SIG-M5 treated with dmso at 0.1 percent for 504 hours (cell line): ENCODE measurements at regions not wholly inside any gene's neighbourhood (a gene's known extent, or its start where the extent isn't known, plus 50 kb on each side); places are given as distances from the start of the nearest gene placed in this dataset.
"Not testable (repeated sequence)": the region's sequence is repeated elsewhere in the genome, so short reads cannot be mapped to it uniquely, and the experiment has no call there.

Experiments
- DNase-seq: peaks from one replicate; lab custom pipeline; 2025; ENCODE audit not compliant: unreplicated experiment; lab: John Stamatoyannopoulos, UW

DNA sequence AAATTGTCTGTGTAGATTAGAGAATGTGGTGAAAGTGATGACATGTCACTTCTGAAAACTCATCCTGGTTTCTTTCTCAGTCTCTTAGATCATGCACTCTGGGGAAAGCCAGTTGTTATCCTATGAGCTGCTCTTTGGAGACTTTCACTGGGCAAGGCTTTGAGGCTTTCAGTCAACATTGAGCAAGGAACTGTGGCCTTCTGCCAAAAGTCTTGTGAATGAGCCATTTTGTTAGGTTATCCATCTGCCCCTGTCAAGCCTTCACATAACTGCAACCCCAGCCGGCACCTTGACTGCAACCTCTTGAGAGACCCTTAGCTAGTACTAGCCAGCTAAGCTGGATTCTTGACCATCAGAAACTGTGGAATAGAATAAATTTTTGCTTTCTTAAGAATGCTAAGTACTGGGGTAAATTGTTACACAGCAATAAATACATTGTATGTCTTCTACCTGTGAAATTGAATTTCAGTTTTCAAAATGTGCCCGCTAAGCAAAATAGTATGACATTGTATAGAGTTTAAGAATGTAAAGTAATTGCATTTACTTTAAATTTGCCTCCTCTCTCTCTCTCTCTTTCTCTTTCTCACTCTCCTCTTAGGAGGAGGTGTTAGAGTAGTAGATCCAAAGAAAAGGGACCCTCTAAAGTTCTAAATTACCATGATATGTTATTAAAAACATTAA, 1273.0 kb downstream of the RAPGEF2 start:
- DNase-seq = no peak

DNA sequence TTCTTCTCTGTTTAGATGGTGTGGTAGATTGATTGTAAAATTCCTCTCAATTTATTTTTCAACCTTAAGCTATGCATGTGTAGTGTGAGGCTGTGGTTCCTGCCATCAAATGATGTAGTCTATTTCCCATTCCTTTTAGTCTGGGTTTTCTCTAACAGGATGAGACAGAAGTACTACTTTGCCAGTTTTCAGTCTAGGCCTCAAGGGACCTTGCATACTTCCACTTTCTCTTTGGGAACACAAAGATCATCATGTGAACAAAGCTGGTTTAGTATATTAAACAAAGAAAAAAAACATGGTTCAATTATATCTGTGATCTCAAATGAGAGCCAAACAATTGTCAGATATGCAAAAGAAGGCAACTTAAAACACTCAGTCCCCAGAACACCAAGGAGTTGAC, 1284.0 kb downstream of the RAPGEF2 start:
- DNase-seq = no peak

DNA sequence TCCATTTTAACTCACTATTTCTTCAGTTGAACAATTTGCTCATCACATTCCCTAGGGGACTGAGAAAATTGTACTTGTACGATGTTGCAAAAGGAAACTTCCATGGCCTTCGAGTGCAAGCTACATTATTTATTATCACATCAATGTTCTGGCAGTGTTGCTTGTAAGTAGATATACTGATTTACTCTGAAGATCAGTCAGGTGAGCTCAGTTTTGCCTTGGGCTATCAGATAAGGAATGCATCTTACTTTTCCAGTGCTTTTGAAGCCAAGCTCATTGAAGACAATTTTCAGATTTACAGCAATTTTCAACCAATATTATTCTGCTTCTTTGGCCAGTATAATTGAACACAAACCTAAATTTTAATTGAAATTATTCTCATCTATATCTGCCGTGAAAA, 1296.9 kb downstream of the RAPGEF2 start:
- no peak for DNase-seq

DNA sequence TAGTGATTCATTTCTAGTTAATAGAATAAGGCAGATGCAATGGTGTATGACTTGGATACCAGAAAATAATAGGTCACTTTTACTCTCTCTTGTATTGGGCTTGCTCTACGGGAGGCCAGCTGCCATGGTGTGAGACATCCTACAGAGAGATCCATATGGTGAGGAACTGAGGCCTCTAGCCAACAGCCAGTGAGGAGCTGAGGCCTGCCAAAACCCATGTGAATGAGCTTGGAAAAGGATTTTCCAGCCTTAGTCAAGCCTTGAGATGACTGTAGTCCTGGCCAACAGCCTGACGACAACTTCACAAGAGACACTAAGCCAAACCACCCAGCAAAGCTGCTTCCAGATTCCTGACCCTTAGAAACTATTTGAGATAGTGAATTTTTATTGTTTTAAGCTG, 1300.2 kb downstream of the RAPGEF2 start:
- DNase-seq = no peak

DNA sequence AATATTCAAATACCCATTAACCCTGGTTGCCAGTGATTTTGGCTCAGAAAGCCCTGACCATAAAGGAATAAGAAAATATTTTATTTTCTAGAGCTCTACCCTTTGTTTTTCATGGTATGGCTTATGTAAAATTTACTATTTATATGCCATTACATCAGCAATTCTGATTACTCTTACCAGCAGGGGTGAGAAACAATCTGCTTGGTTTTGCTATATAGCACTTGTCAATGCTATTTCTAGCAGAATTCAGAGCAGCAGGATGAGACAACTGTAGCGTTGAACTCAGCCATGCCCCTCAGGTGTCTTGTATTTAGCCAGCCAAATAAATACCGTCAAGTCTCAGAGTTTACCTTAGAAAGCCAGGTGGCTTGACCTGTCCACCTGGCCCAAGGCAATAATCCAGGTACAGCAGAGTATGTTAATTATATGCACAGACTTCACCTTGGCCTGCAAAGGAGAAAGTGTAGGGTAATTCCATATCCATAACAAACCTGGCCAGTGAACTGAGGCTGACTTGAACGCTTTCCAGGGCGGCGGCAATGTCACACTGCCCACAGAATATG, 1303.5 kb downstream of the RAPGEF2 start:
- no peak for DNase-seq

DNA sequence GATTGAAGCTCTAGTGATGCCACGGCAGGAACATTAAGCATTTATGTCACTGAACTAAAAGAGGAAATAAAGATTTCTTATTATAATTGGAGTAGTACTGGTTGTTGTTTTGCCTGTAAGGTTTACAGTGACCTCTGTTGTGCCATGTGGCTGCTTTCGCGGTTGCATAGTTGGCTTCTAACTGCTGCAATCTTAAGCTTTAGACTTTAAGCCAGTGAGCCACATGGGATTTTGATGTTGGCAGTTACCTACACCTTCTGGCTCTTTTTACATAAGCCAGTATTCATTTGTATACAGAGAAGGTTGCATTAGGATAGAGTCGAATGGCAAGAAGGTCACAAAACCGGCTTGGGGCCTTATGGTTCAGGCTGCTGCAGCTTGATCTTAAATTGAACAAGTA, 1311.6 kb downstream of the RAPGEF2 start:
- DNase-seq = no peak

DNA sequence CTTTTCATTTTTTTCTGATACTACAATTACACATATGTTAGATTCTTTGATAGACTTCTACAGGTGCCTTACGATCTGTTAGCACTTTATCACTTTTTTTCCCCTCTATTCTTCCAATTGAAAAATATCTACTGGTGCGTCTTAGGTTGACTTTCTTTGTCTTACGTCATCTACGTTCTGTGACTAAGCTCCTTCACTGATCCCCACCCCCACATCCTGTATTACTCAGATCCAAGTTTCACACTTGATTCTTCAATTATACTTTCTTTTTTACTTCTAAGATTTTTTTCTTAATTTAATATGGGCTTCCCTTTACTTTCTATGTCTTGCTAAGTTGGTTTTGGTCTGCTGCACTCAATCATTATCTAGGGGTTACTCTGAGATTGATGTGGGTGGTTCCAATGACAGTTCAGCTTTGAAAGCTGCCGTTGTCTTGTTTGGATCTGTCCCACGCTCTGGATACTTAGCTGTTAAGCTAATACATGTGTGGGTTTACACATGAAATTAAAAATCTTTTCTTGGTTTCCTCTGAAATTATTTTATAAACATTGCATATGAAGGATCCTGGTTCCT, 1321.1 kb downstream of the RAPGEF2 start:
- DNase-seq = peak; percentile 4

DNA sequence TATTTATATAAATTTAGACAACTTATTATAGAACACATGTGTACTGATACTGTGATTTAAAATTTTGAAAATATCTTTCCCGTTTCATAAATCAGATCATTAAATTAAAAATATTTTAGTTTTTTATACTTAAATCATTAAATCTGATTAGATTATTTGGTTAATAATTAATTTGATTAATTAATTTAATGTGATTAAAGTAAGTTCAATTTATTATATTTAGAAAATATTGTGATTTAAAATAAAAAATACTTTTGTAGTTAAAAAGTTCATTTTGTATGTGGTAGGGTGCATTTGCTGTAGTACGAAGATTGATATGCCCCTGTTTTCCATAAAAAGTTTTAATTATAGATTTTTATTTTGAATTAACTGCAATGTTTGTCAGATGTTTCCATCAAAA, 1323.4 kb downstream of the RAPGEF2 start:
- no peak for DNase-seq

DNA sequence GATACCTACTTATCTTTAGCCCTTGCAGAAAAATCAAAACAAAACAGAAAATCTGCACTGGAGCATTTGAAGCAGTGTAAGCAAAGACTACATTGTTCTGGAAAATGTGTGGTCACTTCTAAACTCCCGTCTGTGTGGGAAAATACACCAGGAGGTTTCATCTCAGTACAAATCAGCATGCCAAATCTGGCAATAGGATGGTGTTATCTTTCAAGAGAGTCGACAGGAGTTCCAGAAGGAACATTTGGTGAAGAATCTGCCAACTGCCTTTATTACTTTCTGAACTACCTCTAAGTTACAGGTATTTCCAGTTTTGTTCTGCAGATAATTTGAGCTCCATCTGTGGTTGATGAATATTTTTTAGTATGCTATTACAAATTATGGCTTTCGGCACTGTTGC, 1348.0 kb downstream of the RAPGEF2 start:
- no peak for DNase-seq

DNA sequence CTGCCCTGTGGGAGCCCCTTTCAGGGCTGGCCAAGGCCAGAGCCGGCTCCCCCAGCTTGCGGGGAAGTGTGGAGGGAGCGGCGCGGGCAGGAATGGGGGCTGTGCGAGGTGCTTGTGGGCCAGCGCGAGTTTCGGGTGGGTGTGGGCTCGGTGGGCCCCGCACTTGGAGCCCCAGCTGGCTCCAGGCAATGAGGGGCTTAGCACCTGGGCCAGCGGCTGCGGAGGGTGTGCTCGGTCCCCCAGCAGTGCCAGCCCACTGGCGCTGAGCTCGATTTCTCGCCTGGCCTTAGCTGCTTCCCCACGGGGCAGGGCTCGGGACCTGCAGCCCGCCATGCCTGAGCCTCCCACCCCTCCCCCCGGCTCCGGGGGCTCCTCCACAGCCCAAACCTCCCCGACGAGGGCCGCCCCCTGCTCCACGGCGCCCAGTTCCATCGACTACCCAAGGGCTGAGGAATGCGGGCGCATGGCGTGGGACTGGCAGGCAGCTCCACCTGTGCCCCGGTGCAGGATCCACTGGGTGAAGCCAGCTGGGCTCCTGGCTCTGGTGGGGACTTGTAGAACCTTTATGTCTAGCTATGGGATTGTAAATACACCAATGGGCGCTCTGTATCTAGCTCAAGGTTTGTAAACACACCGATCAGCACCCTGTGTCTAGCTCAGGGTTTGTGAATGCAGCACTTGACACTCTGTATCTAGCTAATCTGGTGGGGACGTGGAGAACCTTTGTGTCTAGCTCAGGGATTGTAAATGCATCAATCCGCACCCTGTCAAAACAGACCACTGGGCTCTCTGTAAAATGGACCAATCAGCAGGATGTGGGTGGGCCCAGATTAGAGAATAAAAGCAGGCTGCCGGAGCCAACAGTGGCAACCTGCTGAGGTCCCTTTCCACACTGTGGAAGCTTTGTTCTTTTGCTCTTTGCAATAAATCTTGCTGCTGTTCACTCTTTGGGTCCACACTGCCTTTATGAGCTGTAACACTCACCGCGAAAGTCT, 1379.1 kb downstream of the RAPGEF2 start:
- not testable (repeated sequence) for DNase-seq

DNA sequence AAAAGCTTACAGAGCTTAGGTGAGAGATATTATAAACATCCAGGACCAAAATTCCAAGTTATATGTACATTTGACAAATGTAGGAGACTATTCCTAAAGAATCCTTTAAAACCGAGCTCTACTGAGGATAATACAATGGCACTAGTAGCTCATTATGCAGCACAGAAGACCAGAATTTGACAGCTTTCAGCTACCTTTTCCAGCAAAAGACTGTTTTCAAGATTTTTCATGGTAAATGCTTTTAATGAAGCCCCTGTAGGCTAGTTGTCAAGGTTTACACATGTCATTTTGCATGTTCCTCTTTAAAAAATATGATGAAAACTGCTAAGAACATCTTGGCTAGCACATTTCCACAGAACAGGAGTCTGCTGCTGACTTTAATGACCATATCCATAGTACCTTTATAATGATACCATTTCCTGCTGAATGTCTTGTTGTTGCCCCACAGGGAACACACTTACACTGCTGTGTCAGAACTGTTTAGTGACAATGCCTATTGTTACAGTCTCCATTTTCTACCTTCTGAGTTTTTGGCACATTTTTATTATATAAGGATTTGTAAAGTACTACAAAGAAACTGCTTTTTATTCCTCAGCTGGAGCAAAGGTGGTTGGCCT, 1382.3 kb downstream of the RAPGEF2 start:
- no peak for DNase-seq

DNA sequence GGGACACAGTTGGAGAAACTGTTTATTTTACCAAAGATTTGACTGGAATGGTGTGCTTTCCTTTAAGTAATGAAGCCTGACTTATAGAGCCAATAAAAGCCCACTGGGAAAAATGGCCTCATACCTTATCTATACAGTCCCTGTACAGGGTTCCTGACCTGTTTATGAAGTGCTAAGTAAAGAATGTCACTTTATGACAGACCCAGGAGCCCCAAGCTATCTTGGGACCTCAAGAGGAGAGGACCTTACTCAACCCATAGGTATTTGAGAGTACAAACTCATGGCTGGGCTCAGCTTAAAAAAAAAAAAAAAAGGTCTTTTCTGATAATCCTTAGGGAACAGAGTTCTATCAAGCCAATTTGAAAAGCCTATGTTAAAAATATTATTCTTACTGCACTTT, 1389.3 kb downstream of the RAPGEF2 start:
- DNase-seq = no peak

DNA sequence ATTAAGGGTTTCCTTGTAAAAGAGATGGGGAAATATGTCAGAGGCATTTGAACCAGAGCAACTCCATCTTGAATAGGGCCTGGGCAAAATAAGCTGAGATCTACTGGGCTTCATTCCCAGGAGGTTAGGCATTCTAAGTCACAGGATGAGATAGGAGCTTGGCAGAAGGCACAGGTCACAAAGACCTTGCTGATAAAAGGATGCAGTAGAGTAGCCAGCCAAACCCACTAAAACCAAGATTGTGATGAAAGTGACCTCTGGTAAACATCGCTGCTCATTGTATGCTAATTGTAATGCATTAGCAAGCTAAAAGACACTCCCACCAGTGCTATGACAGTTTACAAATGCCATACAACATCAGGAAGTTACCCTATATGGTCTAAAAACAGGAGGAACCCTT, 1390.3 kb downstream of the RAPGEF2 start:
- no peak for DNase-seq

DNA sequence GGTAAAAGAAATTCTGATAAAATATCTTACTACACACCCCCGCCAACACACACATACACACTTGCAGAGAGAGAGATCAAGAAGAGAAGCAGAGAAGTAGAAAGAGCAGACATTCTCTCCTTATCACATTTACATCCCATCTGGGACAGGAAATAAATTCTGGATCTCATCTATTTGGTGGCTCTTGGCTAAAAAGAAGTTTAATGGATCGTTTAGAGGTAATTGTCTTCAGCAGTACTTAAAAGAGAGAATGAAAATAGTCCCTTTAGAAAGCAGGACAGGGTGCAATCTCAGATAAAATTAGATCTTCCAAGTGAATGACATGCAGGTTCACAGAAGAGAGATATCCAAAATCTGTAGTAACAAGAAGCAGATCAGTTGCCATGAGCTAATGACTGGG, 1392.5 kb downstream of the RAPGEF2 start:
- no peak for DNase-seq

DNA sequence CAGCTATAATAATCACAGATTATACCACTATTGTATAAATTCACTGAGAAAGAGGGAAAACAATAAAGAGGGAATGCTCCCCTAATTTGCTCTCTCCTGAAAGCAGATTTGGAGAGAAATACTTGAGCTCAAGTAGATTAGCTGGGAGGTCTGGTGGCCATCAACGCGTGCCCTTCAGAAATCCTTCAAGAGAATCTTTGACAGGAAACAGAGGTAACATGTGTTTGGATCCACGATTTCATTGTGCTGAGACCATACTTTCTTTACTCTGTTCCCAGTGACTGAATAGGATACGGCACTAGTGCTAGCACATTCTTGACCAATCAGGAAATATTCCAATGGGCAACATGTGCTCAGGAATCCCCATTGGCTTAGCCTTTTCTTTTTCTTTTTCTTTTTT, 1395.3 kb downstream of the RAPGEF2 start:
- no peak for DNase-seq

DNA sequence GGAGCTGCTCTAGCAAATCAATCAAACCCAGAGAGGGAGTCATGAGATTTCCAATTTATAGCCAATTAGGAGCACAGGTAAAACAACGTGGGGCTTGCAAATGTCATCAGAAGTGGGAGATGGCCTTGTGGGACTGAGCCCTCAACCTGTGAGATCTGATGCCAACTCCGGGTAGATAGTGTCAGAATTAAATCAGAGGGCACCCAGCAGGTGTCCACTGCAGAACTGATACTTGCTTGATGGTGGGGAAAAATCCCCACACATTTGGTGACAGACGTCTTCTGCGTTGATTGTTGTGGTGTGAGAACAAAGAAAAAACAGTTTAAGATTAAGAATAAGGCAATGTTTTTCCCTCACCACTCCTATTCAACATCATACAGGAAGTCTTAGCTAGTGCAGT, 1402.8 kb downstream of the RAPGEF2 start:
- DNase-seq = no peak

DNA sequence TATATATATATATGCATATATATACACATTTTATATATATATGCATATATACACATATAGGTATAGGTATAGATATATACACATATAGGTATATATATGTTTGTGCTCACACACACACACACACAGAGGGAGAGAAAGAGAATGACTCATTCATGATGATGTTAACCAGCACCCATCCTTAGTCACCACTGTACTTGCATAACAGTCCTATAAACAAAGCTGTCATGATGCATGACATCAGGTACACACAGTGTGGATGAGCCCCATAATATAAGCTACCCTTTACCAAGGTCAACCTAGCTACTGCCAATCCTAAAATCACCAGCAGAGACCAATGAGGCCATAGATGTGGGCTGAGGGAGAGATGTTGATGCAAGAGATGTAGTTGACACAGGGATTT, 1408.0 kb downstream of the RAPGEF2 start:
- DNase-seq = peak; percentile 10

DNA sequence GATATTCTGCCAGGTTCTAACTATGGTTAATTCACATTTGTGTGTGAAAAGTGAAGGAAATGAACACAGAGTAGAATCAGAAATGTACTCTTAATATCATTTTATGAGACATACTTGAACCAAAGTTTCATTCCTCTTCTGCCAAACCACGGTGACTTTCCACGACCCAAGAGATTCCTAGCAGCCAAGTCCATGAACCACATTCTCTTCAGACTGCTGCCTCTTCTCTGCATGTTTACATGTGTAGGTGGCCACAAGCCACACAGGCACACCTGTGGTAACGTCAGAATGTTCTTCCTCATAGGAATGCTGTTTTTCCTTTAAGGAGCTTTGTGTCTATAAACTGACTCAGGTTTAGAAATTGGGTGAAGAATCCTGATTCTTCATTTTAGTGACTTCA, 1411.2 kb downstream of the RAPGEF2 start:
- DNase-seq = no peak

DNA sequence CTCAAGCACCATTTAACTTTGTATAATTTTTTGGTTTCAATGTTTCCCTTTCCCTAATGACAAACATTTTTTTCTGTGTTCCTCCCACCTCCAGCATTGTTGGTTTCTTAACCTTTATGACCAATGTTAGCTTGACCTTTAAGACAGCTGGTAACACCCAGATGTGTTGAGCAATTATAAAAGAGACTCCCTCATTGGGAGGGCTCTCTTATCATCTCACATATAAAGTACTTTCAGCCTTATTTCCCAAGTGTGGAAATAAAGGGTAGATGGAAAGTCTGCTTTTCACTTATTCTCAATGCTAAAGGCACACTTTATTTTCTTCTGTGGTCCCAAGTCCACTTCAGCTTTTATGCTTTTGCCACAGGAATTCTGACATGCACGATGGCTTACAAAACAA, 1420.4 kb downstream of the RAPGEF2 start:
- DNase-seq = no peak

DNA sequence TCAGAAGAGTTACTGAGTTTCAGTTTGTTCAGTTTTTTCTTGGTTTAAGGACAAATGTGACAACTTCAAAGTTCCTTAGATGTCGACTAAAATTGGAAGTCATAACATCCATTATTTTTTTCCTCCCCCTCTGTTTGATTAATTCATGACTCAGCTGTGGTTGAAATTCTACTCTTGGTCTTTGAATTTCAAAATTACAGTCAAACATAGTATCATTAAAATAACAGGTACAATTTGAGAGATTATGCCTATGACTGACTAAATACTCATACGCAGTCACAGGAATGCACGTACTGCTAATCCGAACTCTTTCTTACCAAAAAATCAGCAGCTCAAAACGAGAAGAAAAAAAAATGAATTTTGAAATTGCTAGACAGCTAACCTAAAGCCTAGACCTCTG, 1434.8 kb downstream of the RAPGEF2 start:
- no peak for DNase-seq

DNA sequence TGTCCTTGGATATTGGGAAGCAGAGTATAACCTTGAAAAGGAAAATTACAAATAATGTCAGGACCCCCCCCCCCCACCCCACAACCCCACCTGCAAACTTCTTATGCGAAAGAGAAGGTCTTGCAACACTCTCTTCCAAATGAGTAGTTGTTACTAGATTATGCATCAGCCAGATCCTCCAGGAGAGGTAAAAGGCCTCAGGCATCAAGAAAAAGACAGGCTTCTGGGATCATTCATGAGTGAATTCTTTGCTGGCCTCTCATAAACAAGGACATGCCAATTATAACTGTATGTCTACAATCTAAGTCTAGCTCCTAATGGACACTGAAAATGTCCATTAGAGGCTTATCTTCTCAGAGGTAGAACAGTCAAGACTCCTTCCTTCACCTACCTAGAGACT, 1443.3 kb downstream of the RAPGEF2 start:
- no peak for DNase-seq
